ENCODE measurements at regions not wholly inside any gene's neighbourhood (a gene's known extent, or its start where the extent isn't known, plus 50 kb on each side); places are given as distances from the start of the nearest gene placed in this dataset.

DNA sequence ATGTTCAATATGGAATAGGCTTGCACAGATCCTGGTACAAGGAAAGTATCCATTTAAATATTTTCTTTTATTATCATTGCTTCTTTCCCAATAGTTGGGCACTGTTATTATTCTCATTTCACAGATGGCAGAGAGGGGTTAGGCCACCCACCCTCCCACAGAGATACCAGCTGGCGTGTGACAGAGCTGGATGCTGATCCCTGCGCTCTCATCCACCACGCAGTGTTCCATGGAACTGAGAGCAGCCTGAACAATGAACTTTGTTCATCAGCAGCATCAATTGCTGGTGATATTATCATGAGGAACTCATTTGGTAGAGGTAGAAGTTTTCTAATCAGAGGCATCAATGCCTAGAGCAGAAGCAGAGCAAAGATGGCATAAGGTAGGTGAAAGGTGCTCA, 227.9 kb downstream of the ESM1 start:
- H3K27ac ChIP-seq (ENCODE audit: low read depth, low read length, poor library complexity, severe bottlenecking), result no peak overlapping the region
- CTCF ChIA-PET (ENCODE audit: unreplicated experiment), result no interaction called here
- H3K4me2 ChIP-seq (ENCODE audit: low read length), result no peak overlapping the region
- H3K9me3 ChIP-seq (ENCODE audit: low read length), result no peaks in the 10 kb centered on the region
- POLR2A ChIA-PET, result no interaction called here
- intact Hi-C loops (cut with micrococcal nuclease; ENCODE audit: unreplicated experiment), result no loop called here
- DNase-seq (ENCODE audit: low spot score), result no peak
- no peaks in the 10 kb centered on the region for H4K20me1 ChIP-seq (ENCODE audit: insufficient read depth, low read length)
- peaks cover 39% of the 10 kb centered on the region for H3K4me1 ChIP-seq (ENCODE audit: insufficient read depth, low read length, poor library complexity, severe bottlenecking)
- no peak overlapping the region for H3K4me3 ChIP-seq (ENCODE audit: low read depth, low read length, poor library complexity, severe bottlenecking)
- no peaks in the 10 kb centered on the region for H3K9me2 ChIP-seq (ENCODE audit: insufficient read depth, low read length)
- H2AFZ ChIP-seq (ENCODE audit: low read length), result no peak overlapping the region
- BruUV-seq (replicated peaks), result no TSS peak
- no peaks in the 10 kb centered on the region for H3K36me3 ChIP-seq (ENCODE audit: insufficient read depth, low read length)
- H3K79me2 ChIP-seq (ENCODE audit: insufficient read depth, low read depth, low read length), result no peaks in the 10 kb centered on the region
- TF ChIP-seq, protein P1, sequence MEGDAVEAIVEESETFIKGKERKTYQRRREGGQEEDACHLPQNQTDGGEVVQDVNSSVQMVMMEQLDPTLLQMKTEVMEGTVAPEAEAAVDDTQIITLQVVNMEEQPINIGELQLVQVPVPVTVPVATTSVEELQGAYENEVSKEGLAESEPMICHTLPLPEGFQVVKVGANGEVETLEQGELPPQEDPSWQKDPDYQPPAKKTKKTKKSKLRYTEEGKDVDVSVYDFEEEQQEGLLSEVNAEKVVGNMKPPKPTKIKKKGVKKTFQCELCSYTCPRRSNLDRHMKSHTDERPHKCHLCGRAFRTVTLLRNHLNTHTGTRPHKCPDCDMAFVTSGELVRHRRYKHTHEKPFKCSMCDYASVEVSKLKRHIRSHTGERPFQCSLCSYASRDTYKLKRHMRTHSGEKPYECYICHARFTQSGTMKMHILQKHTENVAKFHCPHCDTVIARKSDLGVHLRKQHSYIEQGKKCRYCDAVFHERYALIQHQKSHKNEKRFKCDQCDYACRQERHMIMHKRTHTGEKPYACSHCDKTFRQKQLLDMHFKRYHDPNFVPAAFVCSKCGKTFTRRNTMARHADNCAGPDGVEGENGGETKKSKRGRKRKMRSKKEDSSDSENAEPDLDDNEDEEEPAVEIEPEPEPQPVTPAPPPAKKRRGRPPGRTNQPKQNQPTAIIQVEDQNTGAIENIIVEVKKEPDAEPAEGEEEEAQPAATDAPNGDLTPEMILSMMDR (conservative IDR thresholded peaks at IDR 0.05; ENCODE audit: low read length), result no peak
- TF ChIP-seq EZH2phosphoT487 (IDR thresholded peaks at IDR 0.05; ENCODE audit: borderline replicate concordance, low read depth, low read length), result no peak

DNA sequence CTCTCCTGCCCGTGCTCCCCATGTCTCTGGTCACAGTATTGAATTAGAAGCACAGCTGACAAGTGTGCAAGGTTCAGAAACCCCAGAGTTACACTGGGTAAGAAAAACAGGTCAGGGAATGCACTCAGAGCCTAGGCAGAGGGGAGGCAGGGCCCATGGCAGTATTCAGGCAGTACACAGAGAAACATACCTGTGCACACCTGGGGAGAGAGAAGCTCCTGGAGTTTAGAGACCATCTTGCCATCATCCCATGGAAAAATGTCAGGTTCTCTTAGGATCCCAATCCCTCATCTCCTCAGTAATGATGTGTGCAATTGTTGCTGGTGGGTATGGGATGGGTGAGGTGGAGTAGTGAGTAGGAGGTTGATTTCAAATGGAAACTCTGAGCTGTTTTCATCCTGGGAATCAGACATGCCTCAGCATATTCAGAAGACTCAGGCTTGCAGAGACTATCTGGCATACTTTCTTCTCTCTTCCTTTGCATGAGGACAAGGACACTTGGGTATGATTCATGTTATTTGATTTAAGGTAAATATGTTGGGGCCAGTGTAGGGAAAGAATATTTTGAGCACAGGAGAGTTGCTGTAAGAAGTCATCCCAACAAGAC, 228.5 kb downstream of the ESM1 start:
- ChIA-PET POLR2A (no interaction called here), CTCF (ENCODE audit: unreplicated experiment) (no interaction called here)
- H3K79me2 ChIP-seq (ENCODE audit: insufficient read depth, low read depth, low read length), result no peaks in the 10 kb centered on the region
- peaks cover 41% of the 10 kb centered on the region for H3K4me1 ChIP-seq (ENCODE audit: insufficient read depth, low read length, poor library complexity, severe bottlenecking)
- no TSS peak for BruUV-seq (replicated peaks)
- peak overlapping the region; percentile 10; the same call in 1 of the 2 replicates for H2AFZ ChIP-seq (ENCODE audit: low read length)
- H3K27ac ChIP-seq (ENCODE audit: low read depth, low read length, poor library complexity, severe bottlenecking), result no peak overlapping the region
- no peaks in the 10 kb centered on the region for H3K9me2 ChIP-seq (ENCODE audit: insufficient read depth, low read length)
- H4K20me1 ChIP-seq (ENCODE audit: insufficient read depth, low read length), result no peaks in the 10 kb centered on the region
- H3K36me3 ChIP-seq (ENCODE audit: insufficient read depth, low read length), result no peaks in the 10 kb centered on the region
- no peaks in the 10 kb centered on the region for H3K9me3 ChIP-seq (ENCODE audit: low read length)
- no peak overlapping the region for H3K4me3 ChIP-seq (ENCODE audit: low read depth, low read length, poor library complexity, severe bottlenecking)
- intact Hi-C loops (cut with micrococcal nuclease; ENCODE audit: unreplicated experiment), result no loop called here
- no peak for DNase-seq (ENCODE audit: low spot score)
- TF ChIP-seq EZH2phosphoT487 (IDR thresholded peaks at IDR 0.05; ENCODE audit: borderline replicate concordance, low read depth, low read length), result no peak
- TF ChIP-seq, protein P1 (conservative IDR thresholded peaks at IDR 0.05; ENCODE audit: low read length), result no peak
- no peak overlapping the region for H3K4me2 ChIP-seq (ENCODE audit: low read length)

GRCh38 chr5:54756301-54756700, 229.1 kb downstream of the ESM1 start:
- intact Hi-C loops (cut with micrococcal nuclease; ENCODE audit: unreplicated experiment), result no loop called here
- TF ChIP-seq, protein P1 (conservative IDR thresholded peaks at IDR 0.05; ENCODE audit: low read length), result no peak
- TF ChIP-seq EZH2phosphoT487 (IDR thresholded peaks at IDR 0.05; ENCODE audit: borderline replicate concordance, low read depth, low read length), result no peak
- ChIA-PET CTCF (ENCODE audit: unreplicated experiment) (no interaction called here), POLR2A (no interaction called here)
- H3K27ac ChIP-seq (ENCODE audit: low read depth, low read length, poor library complexity, severe bottlenecking), result no peak overlapping the region
- no peaks in the 10 kb centered on the region for H3K79me2 ChIP-seq (ENCODE audit: insufficient read depth, low read depth, low read length)
- no peaks in the 10 kb centered on the region for H3K9me3 ChIP-seq (ENCODE audit: low read length)
- no peak overlapping the region for H3K4me2 ChIP-seq (ENCODE audit: low read length)
- no peaks in the 10 kb centered on the region for H3K36me3 ChIP-seq (ENCODE audit: insufficient read depth, low read length)
- no peak overlapping the region for H3K4me3 ChIP-seq (ENCODE audit: low read depth, low read length, poor library complexity, severe bottlenecking)
- no TSS peak for BruUV-seq (replicated peaks)
- peak overlapping the region; percentile 10; the same call in 1 of the 2 replicates for H2AFZ ChIP-seq (ENCODE audit: low read length)
- no peaks in the 10 kb centered on the region for H3K9me2 ChIP-seq (ENCODE audit: insufficient read depth, low read length)
- no peak for DNase-seq (ENCODE audit: low spot score)
- H3K4me1 ChIP-seq (ENCODE audit: insufficient read depth, low read length, poor library complexity, severe bottlenecking), result peaks cover 41% of the 10 kb centered on the region
- H4K20me1 ChIP-seq (ENCODE audit: insufficient read depth, low read length), result no peaks in the 10 kb centered on the region
